ENCODE measurements at regions not wholly inside any gene's neighbourhood (a gene's known extent, or its start where the extent isn't known, plus 50 kb on each side); places are given as distances from the start of the nearest gene placed in this dataset.
A peak's percentile ranks its signal among the peaks of the same experiment; 100 is the strongest.

GRCh38 chr5:145562931-145563330 lies 272.2 kb downstream of the PRELID2 start:
- intact Hi-C loops (cut with DNase I), result no loop called here
- no peak for TF ChIP-seq CTCF (IDR thresholded peaks at IDR 0.05)
- TF ChIP-seq POLR2A (IDR thresholded peaks at IDR 0.05), result no peak
- no peak for TF ChIP-seq POLR2AphosphoS5 (IDR thresholded peaks at IDR 0.05; ENCODE audit: insufficient read depth in 1 of 2, low read depth in 1 of 2)
- no peak overlapping the region for H3K27ac ChIP-seq

GRCh38 chr5:145558288-145558687 lies 276.9 kb downstream of the PRELID2 start:
- H3K36me3 ChIP-seq, result no peaks in the 10 kb centered on the region
- intact Hi-C loops (cut with DNase I), result no loop called here

More at GRCh38 chr5:145562931-145563330, 272.2 kb downstream of the PRELID2 start:
- Histone ChIP-seq H3K4me3 (no peak overlapping the region), H3K27me3 (no peaks in the 10 kb centered on the region), H3K36me3 (no peaks in the 10 kb centered on the region), H3K9me3 (no peaks in the 10 kb centered on the region), H3K4me1 (no peaks in the 10 kb centered on the region)
- DNase-seq (ENCODE audit: extremely low spot score in 2 of 2), result no peak

GRCh38 chr5:145557345-145557744 lies 277.8 kb downstream of the PRELID2 start:
- no peaks in the 10 kb centered on the region for H3K9me3 ChIP-seq
- intact Hi-C loops (cut with DNase I), result no loop called here
- no peaks in the 10 kb centered on the region for H3K27me3 ChIP-seq
- H3K27ac ChIP-seq, result no peak overlapping the region
- H3K4me3 ChIP-seq, result no peak overlapping the region
- H3K4me1 ChIP-seq, result no peaks in the 10 kb centered on the region
- no peak for DNase-seq (ENCODE audit: extremely low spot score in 2 of 2)
- TF ChIP-seq POLR2A (IDR thresholded peaks at IDR 0.05) (no peak), CTCF (IDR thresholded peaks at IDR 0.05) (no peak), POLR2AphosphoS5 (IDR thresholded peaks at IDR 0.05; ENCODE audit: insufficient read depth in 1 of 2, low read depth in 1 of 2) (no peak)
- no peaks in the 10 kb centered on the region for H3K36me3 ChIP-seq

More at GRCh38 chr5:145558288-145558687, 276.9 kb downstream of the PRELID2 start:
- Histone ChIP-seq H3K9me3 (no peaks in the 10 kb centered on the region), H3K27me3 (no peaks in the 10 kb centered on the region), H3K27ac (no peak overlapping the region), H3K4me3 (no peak overlapping the region), H3K4me1 (no peaks in the 10 kb centered on the region)
- TF ChIP-seq POLR2A (IDR thresholded peaks at IDR 0.05) (no peak), CTCF (IDR thresholded peaks at IDR 0.05) (no peak), POLR2AphosphoS5 (IDR thresholded peaks at IDR 0.05; ENCODE audit: insufficient read depth in 1 of 2, low read depth in 1 of 2) (no peak)
- no peak for DNase-seq (ENCODE audit: extremely low spot score in 2 of 2)

GRCh38 chr5:145554399-145554798 lies 280.7 kb downstream of the PRELID2 start:
- H3K27me3 ChIP-seq, result no peaks in the 10 kb centered on the region
- H3K27ac ChIP-seq, result no peak overlapping the region
- DNase-seq (ENCODE audit: extremely low spot score in 2 of 2), result no peak
- no peak for TF ChIP-seq CTCF (IDR thresholded peaks at IDR 0.05)
- no peak for TF ChIP-seq POLR2AphosphoS5 (IDR thresholded peaks at IDR 0.05; ENCODE audit: insufficient read depth in 1 of 2, low read depth in 1 of 2)
- no peak for TF ChIP-seq POLR2A (IDR thresholded peaks at IDR 0.05)
- H3K36me3 ChIP-seq, result no peaks in the 10 kb centered on the region
- H3K9me3 ChIP-seq, result no peaks in the 10 kb centered on the region
- intact Hi-C loops (cut with DNase I), result no loop called here
- H3K4me3 ChIP-seq, result no peak overlapping the region
- no peaks in the 10 kb centered on the region for H3K4me1 ChIP-seq

GRCh38 chr5:145553177-145553576 lies 282.0 kb downstream of the PRELID2 start:
- no peak overlapping the region for H3K4me3 ChIP-seq
- TF ChIP-seq CTCF (IDR thresholded peaks at IDR 0.05) (no peak), POLR2AphosphoS5 (IDR thresholded peaks at IDR 0.05; ENCODE audit: insufficient read depth in 1 of 2, low read depth in 1 of 2) (peak in 1 of 2 donors; percentile 19), POLR2A (IDR thresholded peaks at IDR 0.05) (no peak)
- H3K27me3 ChIP-seq, result no peaks in the 10 kb centered on the region
- H3K36me3 ChIP-seq, result no peaks in the 10 kb centered on the region
- H3K9me3 ChIP-seq, result no peaks in the 10 kb centered on the region
- DNase-seq (ENCODE audit: extremely low spot score in 2 of 2), result no peak
- no peak overlapping the region for H3K27ac ChIP-seq
- intact Hi-C loops (cut with DNase I), result no loop called here
- no peaks in the 10 kb centered on the region for H3K4me1 ChIP-seq

All from vagina (tissue), 2 donors.